H1 (cell line): ENCODE measurements at regions not wholly inside any gene's neighbourhood (a gene's known extent, or its start where the extent isn't known, plus 50 kb on each side); places are given as distances from the start of the nearest gene placed in this dataset.

Experiments
- CTCF ChIA-PET: fragments of 300-600 bp; sonication (Branson Sonifier 250); formaldehyde crosslinking; loops from one replicate; lab custom pipeline; 2021; ENCODE audit not compliant: partially characterized antibody; lab: Charles Lee
- POLR2A ChIA-PET: fragments of 300-600 bp; sonication (Branson Sonifier 250); formaldehyde crosslinking; loops from one replicate; lab custom pipeline; 2021; ENCODE audit warnings: inconsistent platforms; ENCODE audit not compliant: partially characterized antibody; lab: Charles Lee
- DNase-seq, 2 experiments: peaks; one replicate each; pipeline versions ENCODE4 v3.0.0 to v3.0.0-alpha.2; 2010 to 2022; ENCODE audit warnings: low spot score in 2 of 2, low read depth in 1 of 2, mixed read lengths in 1 of 2
- FAIRE-seq: peaks from 2 replicates; lab custom pipeline; 2011; peaks lifted over from hg19 to GRCh38; lab: Jason Lieb, UNC
- H2AFZ ChIP-seq: 2 replicates; pipeline ENCODE4 v1.8.1; 2012; ENCODE audit warnings: low read length, inconsistent platforms
- H2AK5ac ChIP-seq: 2 replicates; pipeline ENCODE4 v1.6.1; 2013; ENCODE audit warnings: low read depth, low read length
- H2BK120ac ChIP-seq: replicated peaks from 2 replicates; pipeline ENCODE3; 2013; ENCODE audit warnings: low read depth, low read length, inconsistent platforms
- H2BK12ac ChIP-seq: 2 replicates; pipeline ENCODE4 v1.6.1; 2013; ENCODE audit warnings: low read depth, low read length
- H2BK15ac ChIP-seq: 2 replicates; pipeline ENCODE4 v1.6.1; 2013; ENCODE audit warnings: low read length
- H2BK20ac ChIP-seq: 2 replicates; pipeline ENCODE4 v1.6.1; 2013; ENCODE audit warnings: low read length
- H2BK5ac ChIP-seq: 2 replicates; pipeline ENCODE4 v1.6.1; 2013; ENCODE audit warnings: low read depth, low read length
- H3K14ac ChIP-seq: 2 replicates; pipeline ENCODE4 v1.6.1; 2013; ENCODE audit warnings: inconsistent platforms; ENCODE audit not compliant: insufficient read length
- H3K18ac ChIP-seq: 2 replicates; pipeline ENCODE4 v1.6.1; 2013; ENCODE audit warnings: low read length; ENCODE audit errors: extremely low read depth
- H3K23ac ChIP-seq: 2 replicates; pipeline ENCODE4 v1.6.1; 2013; ENCODE audit warnings: inconsistent platforms; ENCODE audit not compliant: insufficient read length
- H3K23me2 ChIP-seq: 2 replicates; pipeline ENCODE4 v1.6.1; 2013; ENCODE audit warnings: low read depth, low read length
- H3K27ac ChIP-seq: 2 replicates; pipeline ENCODE4 v1.6.1; 2011; ENCODE audit warnings: low read depth, low read length, inconsistent platforms
- H3K27me3 ChIP-seq, 4 experiments: replicated peaks in 1 of 4; 1 replicate in 1 of 4; 2 replicates in 3 of 4; pipeline versions ENCODE4 v1.6.1 to v1.8.1; 2011 to 2013; ENCODE audit warnings: low read length in 3 of 4, mild to moderate bottlenecking in 3 of 4, inconsistent platforms in 2 of 4, mixed read lengths in 2 of 4, moderate library complexity in 1 of 4; ENCODE audit not compliant: control insufficient read depth in 3 of 4, insufficient read depth in 3 of 4; ENCODE audit errors: extremely low read depth in 1 of 4
- H3K36me3 ChIP-seq, 4 experiments: 2 replicates each; pipeline versions ENCODE4 v1.6.1 to v1.8.1; 2011 to 2013; ENCODE audit warnings: mild to moderate bottlenecking in 4 of 4, low read length in 3 of 4, moderate library complexity in 2 of 4, control low read depth in 1 of 4, inconsistent platforms in 1 of 4; ENCODE audit not compliant: insufficient read depth in 4 of 4, control insufficient read depth in 2 of 4
- H3K4ac ChIP-seq: replicated peaks from 2 replicates; pipeline ENCODE3; 2013; ENCODE audit warnings: low read length, low read depth, mixed read lengths, inconsistent platforms; ENCODE audit not compliant: insufficient read length
- H3K4me1 ChIP-seq, 4 experiments: replicated peaks in 1 of 4; 1 replicate in 1 of 4; 2 replicates in 3 of 4; pipeline versions ENCODE4 v1.6.1 to v1.8.1; 2011 to 2013; ENCODE audit warnings: low read length in 3 of 4, inconsistent platforms in 2 of 4, mixed read lengths in 1 of 4; ENCODE audit not compliant: insufficient read depth in 4 of 4, control insufficient read depth in 3 of 4
- H3K4me2 ChIP-seq, 2 experiments: 2 replicates each; pipeline versions ENCODE4 v1.6.1 to v1.8.1; 2011 to 2013; ENCODE audit warnings: low read depth in 2 of 2, low read length in 2 of 2, control low read depth in 1 of 2, inconsistent platforms in 1 of 2, mild to moderate bottlenecking in 1 of 2; ENCODE audit not compliant: insufficient read depth in 1 of 2
- H3K4me3 ChIP-seq, 4 experiments: fragments of 200-600, 300-600 bp in 1 of 4; sonication (generic), shearing (Covaris generic), sonication (Bioruptor Twin) in 1 of 4; 2 replicates each; pipeline versions ENCODE4 v1.5.1 to v1.8.1; 2011 to 2016; ENCODE audit warnings: low read length in 4 of 4, low read depth in 3 of 4, control low read depth in 2 of 4, inconsistent platforms in 2 of 4, mild to moderate bottlenecking in 2 of 4, mixed read lengths in 1 of 4, moderate library complexity in 1 of 4; ENCODE audit not compliant: insufficient read depth in 2 of 4; ENCODE audit errors: extremely low read depth in 1 of 4
- H3K56ac ChIP-seq: replicated peaks from 2 replicates; pipeline ENCODE3; 2013; ENCODE audit warnings: low read depth, mild to moderate bottlenecking, mixed read lengths, low read length, inconsistent platforms; ENCODE audit not compliant: insufficient read length
- H3K79me1 ChIP-seq: 2 replicates; pipeline ENCODE4 v1.6.1; 2013; ENCODE audit warnings: low read depth, low read length, control low read depth
- H3K79me2 ChIP-seq, 2 experiments: 2 replicates each; pipeline versions ENCODE4 v1.6.1 to v1.8.1; 2012 to 2013; ENCODE audit warnings: low read length in 2 of 2, mild to moderate bottlenecking in 2 of 2, inconsistent platforms in 1 of 2; ENCODE audit not compliant: insufficient read depth in 2 of 2, control insufficient read depth in 1 of 2
- H3K9ac ChIP-seq, 4 experiments: replicated peaks in 1 of 4; 1 replicate in 1 of 4; 2 replicates in 3 of 4; pipeline versions ENCODE4 v1.6.1 to v1.8.1; 2011 to 2013; ENCODE audit warnings: low read depth in 3 of 4, low read length in 3 of 4, control low read depth in 2 of 4, mild to moderate bottlenecking in 2 of 4, moderate library complexity in 2 of 4, inconsistent platforms in 1 of 4; ENCODE audit errors: extremely low read depth in 1 of 4
- H3K9me3 ChIP-seq, 2 experiments: 2 replicates each; pipeline versions ENCODE4 v1.6.1 to v1.8.1; 2012 to 2013; ENCODE audit warnings: mild to moderate bottlenecking in 2 of 2, moderate library complexity in 2 of 2, control low read depth in 1 of 2, inconsistent platforms in 1 of 2, low read depth in 1 of 2, low read length in 1 of 2, mixed read lengths in 1 of 2; ENCODE audit not compliant: insufficient read depth in 2 of 2
- H4K20me1 ChIP-seq, 2 experiments: replicated peaks in 1 of 2; 2 replicates each; pipeline versions ENCODE3 to v1.8.1; 2011 to 2013; ENCODE audit warnings: inconsistent platforms in 2 of 2, low read length in 2 of 2, mild to moderate bottlenecking in 1 of 2; ENCODE audit not compliant: insufficient read depth in 2 of 2, control insufficient read depth in 1 of 2
- H4K5ac ChIP-seq: 2 replicates; pipeline ENCODE4 v1.6.1; 2013; ENCODE audit warnings: low read length, low read depth, mixed read lengths, inconsistent platforms; ENCODE audit not compliant: insufficient read length
- H4K8ac ChIP-seq: 2 replicates; pipeline ENCODE4 v1.8.0; 2013; ENCODE audit warnings: mild to moderate bottlenecking, moderate library complexity, low read length, inconsistent platforms; ENCODE audit not compliant: insufficient read depth; ENCODE audit errors: extremely low read depth
- H4K91ac ChIP-seq: replicated peaks from 2 replicates; pipeline ENCODE3; 2013; ENCODE audit warnings: low read length, mixed read lengths, inconsistent platforms; ENCODE audit not compliant: insufficient read length
- BACH1 ChIP-seq: IDR thresholded peaks from 2 replicates; pipeline ENCODE4 v1.6.1; 2012; ENCODE audit warnings: low read length, improper control_type of control experiment
- CREB1 ChIP-seq: IDR thresholded peaks from 2 replicates; pipeline ENCODE4 v1.6.1; 2012; ENCODE audit warnings: inconsistent platforms
- CTBP2 ChIP-seq: IDR thresholded peaks from 2 replicates; pipeline ENCODE4 v1.7.0; 2011; ENCODE audit warnings: borderline replicate concordance, mild to moderate bottlenecking, moderate library complexity, mixed read lengths, low read length; ENCODE audit not compliant: insufficient read depth, insufficient read length
- EZH2 ChIP-seq: fragments of 200-600 bp; sonication (generic); IDR thresholded peaks from 2 replicates; pipeline ENCODE4 v1.7.1; 2012; ENCODE audit warnings: low read depth, mild to moderate bottlenecking, moderate library complexity, low read length, inconsistent platforms; ENCODE audit not compliant: severe bottlenecking
- GABPA ChIP-seq: IDR thresholded peaks from 2 replicates; pipeline ENCODE4 v1.6.1; 2011; ENCODE audit warnings: mild to moderate bottlenecking, low read length, moderate library complexity, borderline replicate concordance; ENCODE audit not compliant: insufficient read depth
- MAX ChIP-seq: IDR thresholded peaks from 2 replicates; pipeline ENCODE4 v1.6.1; 2012; ENCODE audit warnings: inconsistent platforms
- NRF1 ChIP-seq: IDR thresholded peaks from 2 replicates; pipeline ENCODE4 v1.6.1; 2011; ENCODE audit warnings: mild to moderate bottlenecking, low read depth, low read length, improper control_type of control experiment
- POLR2AphosphoS5 ChIP-seq: IDR thresholded peaks from 2 replicates; pipeline ENCODE4 v1.6.1; 2011; ENCODE audit warnings: low read depth, low read length
- SAP30 ChIP-seq: fragments of 300-600 bp; sonication (generic); IDR thresholded peaks from 2 replicates; pipeline ENCODE4 v1.7.1; 2012; ENCODE audit warnings: low read length, moderate library complexity, mild to moderate bottlenecking, inconsistent platforms; ENCODE audit not compliant: insufficient read depth, insufficient replicate concordance
- SIX5 ChIP-seq: IDR thresholded peaks from 2 replicates; pipeline ENCODE4 v1.6.1; 2011; ENCODE audit warnings: mild to moderate bottlenecking, low read depth, low read length
- SP4 ChIP-seq: IDR thresholded peaks from 2 replicates; pipeline ENCODE4 v1.6.1; 2012; ENCODE audit warnings: low read length, inconsistent platforms
- SUZ12 ChIP-seq: fragments of 200-600 bp; sonication (generic); IDR thresholded peaks from 2 replicates; pipeline ENCODE4 v1.6.1; 2012; ENCODE audit warnings: mild to moderate bottlenecking, inconsistent platforms, low read length, moderate library complexity, mixed read lengths
- WGBS, 2 experiments: shearing (Covaris generic) in 1 of 2; methylation state at CpG; one replicate each; pipeline versions ENCODE4 v1.1.6 to v1.1.7; 2013 to 2015; ENCODE audit warnings: low lambda C conversion rate in 2 of 2, mixed read lengths in 2 of 2, inconsistent platforms in 1 of 2, low coverage in 1 of 2, missing lambda C conversion rate in 1 of 2; ENCODE audit not compliant: insufficient replicate concordance in 2 of 2, insufficient coverage in 1 of 2, insufficient read length in 1 of 2; ENCODE audit errors: extremely low coverage in 1 of 2, missing lambda C conversion rate in 1 of 2; 5-methylcytosine and 5-hydroxymethylcytosine counted together

GRCh38 chr13:109436841-109437240 lies 349.5 kb downstream of the IRS2 start:
- Histone ChIP-seq H3K27ac (no peak overlapping the region), H2BK120ac (no peak overlapping the region), H4K8ac (no peak overlapping the region), H3K18ac (no peak overlapping the region), H3K23ac (no peak overlapping the region), H2AK5ac (no peak overlapping the region), H3K23me2 (no peaks in the 10 kb centered on the region), H3K4me3 (no peak overlapping the region), H3K56ac (no peak overlapping the region), H2BK20ac (no peak overlapping the region), H3K27me3 (no peaks in the 10 kb centered on the region), H2BK12ac (no peak overlapping the region), H4K20me1 (no peaks in the 10 kb centered on the region)
- no peak for DNase-seq
- no peak for TF ChIP-seq GABPA
- TF ChIP-seq NRF1, result no peak
- no peak for TF ChIP-seq POLR2AphosphoS5
- no peak for TF ChIP-seq CREB1
- no peak for TF ChIP-seq SP4
- no peak for TF ChIP-seq SIX5
- TF ChIP-seq SAP30, result no peak
- TF ChIP-seq SUZ12, result no peak
- TF ChIP-seq BACH1, result no peak
- TF ChIP-seq MAX, result no peak
- no peak for TF ChIP-seq EZH2
- TF ChIP-seq CTBP2, result no peak
- TF ChIP-seq, all 59 proteins: peak for 0
- H3K9me3 ChIP-seq, result peaks cover 7 to 11% of the 10 kb centered on the region in 2 experiments; a peak in 3 of 4 replicates
- H4K5ac ChIP-seq, result no peak overlapping the region
- H2BK5ac ChIP-seq, result no peak overlapping the region
- no peak for FAIRE-seq
- no peak overlapping the region for H2AFZ ChIP-seq
- H3K4me1 ChIP-seq, result no peaks in the 10 kb centered on the region
- no peak overlapping the region for H4K91ac ChIP-seq
- H3K36me3 ChIP-seq, result no peaks in the 10 kb centered on the region
- H3K4me2 ChIP-seq, result no peak overlapping the region
- no peak overlapping the region for H2BK15ac ChIP-seq
- 93% methylated on average over 2 of the region's 2 CpGs; no CpG with 5 or more reads in 1 of the 2 experiments for WGBS, 2 experiments
- H3K14ac ChIP-seq, result no peak overlapping the region
- no peaks in the 10 kb centered on the region for H3K79me1 ChIP-seq
- CTCF ChIA-PET, result no interaction called here
- POLR2A ChIA-PET, result no interaction called here
- H3K79me2 ChIP-seq, result no peaks in the 10 kb centered on the region
- H3K9ac ChIP-seq, result no peak overlapping the region
- H3K4ac ChIP-seq, result no peak overlapping the region
